PC-3 (cell line): ENCODE measurements at regions not wholly inside any gene's neighbourhood (a gene's known extent, or its start where the extent isn't known, plus 50 kb on each side); places are given as distances from the start of the nearest gene placed in this dataset.

Experiments
- ATAC-seq: fragments of 200-7000 bp; cut with Tn5 transposase; 2 replicates; pipeline ENCODE4 v1.9.1; 2020; ENCODE audit warnings: mild to moderate bottlenecking, moderate library complexity
- BruUV-seq: library from RNA; stranded (reverse); fragments of 400-500 nt; replicated peaks from 2 replicates; lab custom pipeline; 2021; lab: Mats Ljungman, UMichigan
- CTCF ChIA-PET: fragments of 300-600 bp; sonication (Branson Sonifier 250); formaldehyde crosslinking; loops from one replicate; lab custom pipeline; 2022; ENCODE audit warnings: antibody characterized with exemption; lab: Charles Lee
- POLR2A ChIA-PET: fragments of 300-600 bp; sonication (Branson Sonifier 250); formaldehyde crosslinking; loops from one replicate; lab custom pipeline; 2022; ENCODE audit warnings: antibody characterized with exemption; ENCODE audit not compliant: unreplicated experiment; lab: Charles Lee
- DNase-seq: peaks from one replicate; pipeline ENCODE4 v3.0.0-alpha.2; 2015
- H2AFZ ChIP-seq: fragments of 300-600 bp; sonication (generic); 2 replicates; pipeline ENCODE4 v1.6.0; 2016; ENCODE audit warnings: antibody characterized with exemption, low read length
- H3F3A ChIP-seq: fragments of 300-600 bp; sonication (generic); one replicate; pipeline ENCODE4 v1.6.0; 2017; ENCODE audit warnings: antibody characterized with exemption, low read length, control low read depth, mild to moderate bottlenecking; ENCODE audit not compliant: unreplicated experiment
- H3K27ac ChIP-seq: fragments of 300-600 bp; sonication (generic); 2 replicates; pipeline ENCODE4 v1.5.1; 2016; ENCODE audit warnings: mild to moderate bottlenecking, low read length
- H3K27me3 ChIP-seq: fragments of 300-600 bp; sonication (generic); 2 replicates; pipeline ENCODE4 v1.6.1; 2016; ENCODE audit warnings: low read length, mixed read lengths
- H3K36me3 ChIP-seq: fragments of 300-600 bp; sonication (generic); 2 replicates; pipeline ENCODE4 v1.6.1; 2016; ENCODE audit warnings: low read depth, mixed run types, low read length, mixed read lengths
- H3K4me1 ChIP-seq: fragments of 300-600 bp; sonication (generic); 2 replicates; pipeline ENCODE4 v1.5.1; 2016; ENCODE audit warnings: low read length; ENCODE audit not compliant: insufficient read depth
- H3K4me2 ChIP-seq: fragments of 300-600 bp; sonication (generic); 2 replicates; pipeline ENCODE4 v1.6.0; 2016; ENCODE audit warnings: low read length
- H3K4me3 ChIP-seq: fragments of 300-600 bp; sonication (generic); 2 replicates; pipeline ENCODE4 v1.5.1; 2016; ENCODE audit warnings: mild to moderate bottlenecking, low read length, mixed read lengths
- H3K79me2 ChIP-seq: fragments of 300-600 bp; sonication (generic); 2 replicates; pipeline ENCODE4 v1.6.1; 2017; ENCODE audit warnings: low read length, mixed read lengths
- H3K9ac ChIP-seq: fragments of 300-600 bp; sonication (generic); 2 replicates; pipeline ENCODE4 v1.6.0; 2016; ENCODE audit warnings: mild to moderate bottlenecking, low read length
- H3K9me2 ChIP-seq: fragments of 300-600 bp; sonication (generic); replicated peaks from 2 replicates; pipeline ENCODE4 v1.6.1; 2016; ENCODE audit warnings: mixed run types, low read length, mixed read lengths
- H3K9me3 ChIP-seq: fragments of 300-600 bp; sonication (generic); 2 replicates; pipeline ENCODE4 v1.6.1; 2016; ENCODE audit warnings: low read length, mixed read lengths
- H4K20me1 ChIP-seq: fragments of 300-600 bp; sonication (generic); 2 replicates; pipeline ENCODE4 v1.6.1; 2016; ENCODE audit warnings: low read length, mixed read lengths
- EZH2 ChIP-seq: fragments of 300-600 bp; sonication (generic); IDR thresholded peaks from one replicate; pipeline ENCODE4 v1.6.1; 2017; ENCODE audit warnings: antibody characterized with exemption, mild to moderate bottlenecking, low read length; ENCODE audit not compliant: unreplicated experiment
- EZH2phosphoT487 ChIP-seq: fragments of 300-600 bp; sonication (generic); IDR thresholded peaks from 2 replicates; pipeline ENCODE4 v1.6.1; 2018; ENCODE audit warnings: mild to moderate bottlenecking, antibody characterized with exemption, low read length, borderline replicate concordance
- intact Hi-C: fragments of 100-400 bp; cut with micrococcal nuclease; formaldehyde crosslinking; loops from 2 replicates; pipeline ENCODE4 v1.9.0; 2023
- TF ChIP-seq, protein P1 (sequence below): fragments of 300-600 bp; sonication (generic); conservative IDR thresholded peaks from 2 replicates; pipeline ENCODE4 v1.5.1; 2017; ENCODE audit warnings: antibody characterized with exemption, low read depth, mild to moderate bottlenecking, low read length

DNA sequence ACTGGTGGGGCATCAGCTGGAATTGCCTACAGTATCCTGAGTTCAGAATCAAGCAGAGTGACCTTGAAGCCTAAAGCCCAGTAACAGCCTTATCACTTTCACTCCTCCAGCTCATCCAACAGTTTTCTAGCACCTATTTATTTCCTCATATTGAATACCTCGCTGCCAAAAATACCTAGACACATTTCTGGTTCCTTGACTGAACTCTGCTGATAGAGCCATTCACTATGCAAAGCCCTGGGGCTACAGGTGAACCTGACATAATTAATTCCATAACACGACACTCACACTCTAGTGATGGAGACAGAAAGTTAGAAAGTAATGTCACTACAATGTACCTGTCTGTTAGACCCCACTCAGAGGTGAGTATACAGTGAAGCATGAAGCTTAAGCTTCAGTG is 149.0 kb upstream of the STX18 start:
- Histone ChIP-seq H3K27me3 (no peaks in the 10 kb centered on the region), H3K4me3 (no peak overlapping the region), H3K4me1 (no peaks in the 10 kb centered on the region), H3K4me2 (no peak overlapping the region), H3K36me3 (no peaks in the 10 kb centered on the region), H3K9me3 (no peaks in the 10 kb centered on the region), H3K9ac (no peak overlapping the region), H3F3A (no peaks in the 10 kb centered on the region), H3K9me2 (no peaks in the 10 kb centered on the region), H4K20me1 (no peaks in the 10 kb centered on the region), H2AFZ (no peak overlapping the region), H3K27ac (no peak overlapping the region), H3K79me2 (no peaks in the 10 kb centered on the region)
- ChIA-PET CTCF (no interaction called here), POLR2A (no interaction called here)
- TF ChIP-seq EZH2 (no peak), EZH2phosphoT487 (no peak)
- TF ChIP-seq, protein P1, sequence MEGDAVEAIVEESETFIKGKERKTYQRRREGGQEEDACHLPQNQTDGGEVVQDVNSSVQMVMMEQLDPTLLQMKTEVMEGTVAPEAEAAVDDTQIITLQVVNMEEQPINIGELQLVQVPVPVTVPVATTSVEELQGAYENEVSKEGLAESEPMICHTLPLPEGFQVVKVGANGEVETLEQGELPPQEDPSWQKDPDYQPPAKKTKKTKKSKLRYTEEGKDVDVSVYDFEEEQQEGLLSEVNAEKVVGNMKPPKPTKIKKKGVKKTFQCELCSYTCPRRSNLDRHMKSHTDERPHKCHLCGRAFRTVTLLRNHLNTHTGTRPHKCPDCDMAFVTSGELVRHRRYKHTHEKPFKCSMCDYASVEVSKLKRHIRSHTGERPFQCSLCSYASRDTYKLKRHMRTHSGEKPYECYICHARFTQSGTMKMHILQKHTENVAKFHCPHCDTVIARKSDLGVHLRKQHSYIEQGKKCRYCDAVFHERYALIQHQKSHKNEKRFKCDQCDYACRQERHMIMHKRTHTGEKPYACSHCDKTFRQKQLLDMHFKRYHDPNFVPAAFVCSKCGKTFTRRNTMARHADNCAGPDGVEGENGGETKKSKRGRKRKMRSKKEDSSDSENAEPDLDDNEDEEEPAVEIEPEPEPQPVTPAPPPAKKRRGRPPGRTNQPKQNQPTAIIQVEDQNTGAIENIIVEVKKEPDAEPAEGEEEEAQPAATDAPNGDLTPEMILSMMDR, result no peak
- DNase-seq (no peak), ATAC-seq (no peak)
- intact Hi-C loops, result no loop called here
- no TSS peak for BruUV-seq

DNA sequence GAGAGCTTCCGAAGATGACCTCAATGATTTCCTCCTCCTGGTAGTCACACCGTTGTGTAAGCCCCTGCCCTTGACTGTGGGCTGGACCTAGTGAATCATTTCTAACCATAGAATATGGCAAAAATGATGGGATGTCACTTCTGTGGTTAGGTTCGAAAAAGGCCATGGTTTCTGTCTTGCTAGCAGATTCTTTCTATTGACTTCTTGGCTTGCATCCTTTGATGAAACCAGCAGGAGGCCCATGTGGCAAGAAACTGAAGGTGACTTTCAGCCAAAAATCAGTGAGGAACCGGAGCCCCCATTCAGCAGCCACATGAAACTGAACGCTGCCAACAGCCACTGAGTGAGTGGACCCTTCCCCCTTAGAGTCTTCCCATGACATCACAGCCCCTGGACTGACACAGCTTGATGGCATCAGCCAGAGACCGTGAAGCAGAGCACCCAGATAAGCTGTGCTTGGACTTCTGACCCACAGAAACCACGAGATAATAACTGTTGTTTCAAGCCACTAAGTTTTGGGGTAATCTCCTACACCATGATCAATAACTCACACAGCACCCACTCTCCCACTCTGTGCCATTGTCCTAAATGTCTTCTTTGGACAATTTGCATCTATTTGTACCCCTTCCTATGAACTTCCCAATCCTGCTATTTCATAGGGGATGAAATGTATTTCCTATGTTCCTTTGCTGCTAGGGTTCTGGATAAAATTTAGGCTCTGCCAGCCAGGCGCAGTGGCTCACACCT is 148.0 kb upstream of the STX18 start:
- Histone ChIP-seq H3K4me1 (no peaks in the 10 kb centered on the region), H3K27ac (no peak overlapping the region), H3K36me3 (no peaks in the 10 kb centered on the region), H3K4me3 (no peak overlapping the region), H3F3A (no peaks in the 10 kb centered on the region), H2AFZ (no peak overlapping the region), H3K9me2 (no peaks in the 10 kb centered on the region), H3K9ac (no peak overlapping the region), H3K4me2 (no peak overlapping the region), H4K20me1 (no peaks in the 10 kb centered on the region), H3K79me2 (no peaks in the 10 kb centered on the region), H3K27me3 (no peaks in the 10 kb centered on the region), H3K9me3 (no peaks in the 10 kb centered on the region)
- no peak for ATAC-seq
- DNase-seq, result no peak
- no peak for TF ChIP-seq EZH2
- TF ChIP-seq, protein P1, result no peak
- TF ChIP-seq EZH2phosphoT487, result no peak
- POLR2A ChIA-PET, result no interaction called here
- intact Hi-C loops, result no loop called here
- CTCF ChIA-PET, result no interaction called here
- BruUV-seq, result no TSS peak

DNA sequence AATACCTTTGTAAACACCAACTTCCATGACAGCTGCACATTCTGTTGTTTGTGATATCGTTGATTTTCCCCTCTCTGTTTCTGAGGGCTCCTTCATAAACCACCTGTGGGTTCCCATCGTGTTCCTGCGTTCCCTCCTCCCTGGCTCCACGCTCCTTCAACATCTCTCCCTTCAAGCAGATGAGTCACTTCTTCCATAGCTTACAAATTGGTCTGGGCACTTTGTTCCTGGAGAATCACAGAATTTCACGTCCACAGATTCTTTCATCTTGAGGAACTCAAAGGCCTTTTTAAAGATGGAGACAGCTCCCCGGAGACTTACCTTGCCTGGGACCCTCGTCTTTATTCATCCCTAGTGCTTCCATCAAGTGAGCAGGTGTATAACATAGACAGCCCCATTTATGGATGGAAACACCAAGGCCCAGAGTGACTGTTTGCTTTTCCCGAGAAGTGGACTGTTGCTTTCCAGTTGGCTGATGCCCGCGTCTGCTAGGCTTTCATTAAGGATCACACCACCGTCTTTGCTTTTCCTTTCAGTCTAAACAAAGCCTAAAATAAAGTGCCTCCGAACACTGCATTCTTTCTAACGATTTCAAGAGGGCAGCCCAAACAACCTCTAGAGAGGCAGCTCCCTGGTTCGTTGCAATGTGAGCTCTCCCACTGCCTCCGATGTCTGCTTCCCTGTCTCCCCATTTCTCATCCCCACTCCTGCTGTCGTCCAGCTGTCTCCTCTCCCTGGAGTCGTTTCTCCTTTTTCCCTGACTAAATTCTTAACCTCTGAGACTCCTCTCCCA is 146.3 kb upstream of the STX18 start:
- intact Hi-C loops, result no loop called here
- ChIA-PET CTCF (no interaction called here), POLR2A (no interaction called here)
- H3K9me2 ChIP-seq, result no peaks in the 10 kb centered on the region
- no peaks in the 10 kb centered on the region for H3K79me2 ChIP-seq
- H4K20me1 ChIP-seq, result no peaks in the 10 kb centered on the region
- H3K4me3 ChIP-seq, result no peak overlapping the region
- H3F3A ChIP-seq, result no peaks in the 10 kb centered on the region
- DNase-seq (no peak), ATAC-seq (no peak)
- H3K36me3 ChIP-seq, result no peaks in the 10 kb centered on the region
- no peaks in the 10 kb centered on the region for H3K27me3 ChIP-seq
- H3K9me3 ChIP-seq, result no peaks in the 10 kb centered on the region
- no peak overlapping the region for H2AFZ ChIP-seq
- no peak overlapping the region for H3K4me2 ChIP-seq
- no peak overlapping the region for H3K27ac ChIP-seq
- no peak overlapping the region for H3K9ac ChIP-seq
- TF ChIP-seq EZH2phosphoT487, result no peak
- no peak for TF ChIP-seq EZH2
- TF ChIP-seq, protein P1, result no peak
- no TSS peak for BruUV-seq
- H3K4me1 ChIP-seq, result no peaks in the 10 kb centered on the region
